ENCODE measurements at regions not wholly inside any gene's neighbourhood (a gene's known extent, or its start where the extent isn't known, plus 50 kb on each side); places are given as distances from the start of the nearest gene placed in this dataset.

DNA sequence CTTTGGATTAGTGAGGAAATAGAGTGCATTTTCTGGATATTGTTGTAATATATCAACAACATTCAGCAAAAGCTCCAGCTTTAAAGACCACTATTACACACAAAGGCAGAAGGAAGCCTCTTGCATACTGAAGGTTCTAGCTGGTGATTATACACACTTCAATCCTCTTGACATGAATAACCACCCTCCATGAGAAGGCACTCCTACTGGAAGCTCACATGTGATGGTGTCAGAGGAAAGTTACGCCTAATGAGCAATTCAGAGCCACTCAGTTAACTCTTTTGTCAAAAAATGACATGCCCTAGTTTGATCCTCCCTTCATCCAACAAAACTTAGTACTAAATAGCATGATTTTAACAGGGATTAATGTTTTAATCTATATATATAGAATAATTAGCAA is 124.6 kb upstream of the LYSMD4 start:
- DNase-seq (no peak), ATAC-seq (no peak)
- Histone ChIP-seq H3K36me3 (no peaks in the 10 kb centered on the region), H3K4me3 (no peak overlapping the region), H3K27me3 (no peaks in the 10 kb centered on the region), H3K27ac (no peak overlapping the region), H3K4me1 (no peaks in the 10 kb centered on the region), H3K9me3 (no peaks in the 10 kb centered on the region)
- WGBS, 4 donors = 90 to 97% (median 92%) methylated on average over 1 of the region's 1 CpG
- intact Hi-C loops (cut with DNase I) = no loop called here
- no peak for TF ChIP-seq POLR2A (IDR thresholded peaks at IDR 0.05)
- TF ChIP-seq, protein P1, sequence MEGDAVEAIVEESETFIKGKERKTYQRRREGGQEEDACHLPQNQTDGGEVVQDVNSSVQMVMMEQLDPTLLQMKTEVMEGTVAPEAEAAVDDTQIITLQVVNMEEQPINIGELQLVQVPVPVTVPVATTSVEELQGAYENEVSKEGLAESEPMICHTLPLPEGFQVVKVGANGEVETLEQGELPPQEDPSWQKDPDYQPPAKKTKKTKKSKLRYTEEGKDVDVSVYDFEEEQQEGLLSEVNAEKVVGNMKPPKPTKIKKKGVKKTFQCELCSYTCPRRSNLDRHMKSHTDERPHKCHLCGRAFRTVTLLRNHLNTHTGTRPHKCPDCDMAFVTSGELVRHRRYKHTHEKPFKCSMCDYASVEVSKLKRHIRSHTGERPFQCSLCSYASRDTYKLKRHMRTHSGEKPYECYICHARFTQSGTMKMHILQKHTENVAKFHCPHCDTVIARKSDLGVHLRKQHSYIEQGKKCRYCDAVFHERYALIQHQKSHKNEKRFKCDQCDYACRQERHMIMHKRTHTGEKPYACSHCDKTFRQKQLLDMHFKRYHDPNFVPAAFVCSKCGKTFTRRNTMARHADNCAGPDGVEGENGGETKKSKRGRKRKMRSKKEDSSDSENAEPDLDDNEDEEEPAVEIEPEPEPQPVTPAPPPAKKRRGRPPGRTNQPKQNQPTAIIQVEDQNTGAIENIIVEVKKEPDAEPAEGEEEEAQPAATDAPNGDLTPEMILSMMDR (IDR thresholded peaks at IDR 0.05) = no peak

GRCh38 chr15:99850517-99850916 is 117.3 kb upstream of the LYSMD4 start:
- intact Hi-C loops (cut with DNase I) = no loop called here
- DNase-seq (no peak), ATAC-seq (no peak)
- H3K27me3 ChIP-seq = no peaks in the 10 kb centered on the region
- WGBS, 4 donors = 94 to 100% (median 97%) methylated on average over 1 of the region's 1 CpG
- TF ChIP-seq POLR2A (IDR thresholded peaks at IDR 0.05) = no peak
- TF ChIP-seq, protein P1 (IDR thresholded peaks at IDR 0.05) = no peak
- H3K36me3 ChIP-seq = no peaks in the 10 kb centered on the region
- H3K9me3 ChIP-seq = no peaks in the 10 kb centered on the region
- no peaks in the 10 kb centered on the region for H3K4me1 ChIP-seq
- no peak overlapping the region for H3K4me3 ChIP-seq
- no peak overlapping the region for H3K27ac ChIP-seq

GRCh38 chr15:99845009-99845408 is 111.8 kb upstream of the LYSMD4 start:
- ATAC-seq = no peak
- DNase-seq = no peak
- Histone ChIP-seq H3K27ac (no peak overlapping the region), H3K36me3 (no peaks in the 10 kb centered on the region), H3K27me3 (no peaks in the 10 kb centered on the region), H3K4me3 (no peak overlapping the region), H3K4me1 (no peaks in the 10 kb centered on the region), H3K9me3 (no peaks in the 10 kb centered on the region)
- TF ChIP-seq, protein P1 (IDR thresholded peaks at IDR 0.05) = no peak
- TF ChIP-seq POLR2A (IDR thresholded peaks at IDR 0.05) = no peak
- intact Hi-C loops (cut with DNase I) = no loop called here
- WGBS, 4 donors = 83 to 91% (median 86%) methylated on average over 3 of the region's 3 CpGs

GRCh38 chr15:99844150-99844549 is 110.9 kb upstream of the LYSMD4 start:
- H3K27me3 ChIP-seq = no peaks in the 10 kb centered on the region
- 75 to 87% (median 78%) methylated on average over 8 of the region's 8 CpGs for WGBS, 4 donors
- no peak for ATAC-seq
- no peak overlapping the region for H3K4me3 ChIP-seq
- DNase-seq = no peak
- no peaks in the 10 kb centered on the region for H3K9me3 ChIP-seq
- no peak overlapping the region for H3K27ac ChIP-seq
- no peak for TF ChIP-seq POLR2A (IDR thresholded peaks at IDR 0.05)
- TF ChIP-seq, protein P1 (IDR thresholded peaks at IDR 0.05) = no peak
- no peaks in the 10 kb centered on the region for H3K36me3 ChIP-seq
- H3K4me1 ChIP-seq = no peaks in the 10 kb centered on the region
- intact Hi-C loops (cut with DNase I) = no loop called here
